Lung (tissue), 11 donors: ENCODE measurements at regions not wholly inside any gene's neighbourhood (a gene's known extent, or its start where the extent isn't known, plus 50 kb on each side); places are given as distances from the start of the nearest gene placed in this dataset.

Source experiments
- ATAC-seq: fragments of 200-7000 bp; cut with Tn5 transposase; one replicate; pipeline ENCODE4 v1.9.1; 2020; ENCODE audit warnings: moderate number of reproducible peaks; ENCODE audit not compliant: insufficient read depth, low FRiP score
- DNase-seq, 3 donors: peaks; one replicate each; pipeline ENCODE4 v3.0.0-alpha.2; 2013 to 2017
- H3K27ac ChIP-seq, 2 donors: one replicate each; pipeline ENCODE4 v1.5.1; 2013; ENCODE audit warnings: mild to moderate bottlenecking in 2 of 2, moderate library complexity in 2 of 2, control low read depth in 1 of 2, inconsistent platforms in 1 of 2, low read depth in 1 of 2, low read length in 1 of 2
- H3K27me3 ChIP-seq, 3 donors: one replicate each; pipeline ENCODE4 v1.5.1; 2013; ENCODE audit warnings: low read length in 2 of 3; ENCODE audit not compliant: control insufficient read depth in 3 of 3, insufficient read depth in 3 of 3
- H3K36me3 ChIP-seq, 4 donors: one replicate each; pipeline ENCODE4 v1.5.1; 2013; ENCODE audit warnings: low read length in 4 of 4, mild to moderate bottlenecking in 1 of 4, moderate library complexity in 1 of 4; ENCODE audit not compliant: control insufficient read depth in 4 of 4, insufficient read depth in 4 of 4
- H3K4me1 ChIP-seq, 5 donors: one replicate each; pipeline ENCODE4 v1.5.1; 2013; ENCODE audit warnings: low read length in 5 of 5, mild to moderate bottlenecking in 2 of 5, moderate library complexity in 1 of 5; ENCODE audit not compliant: control insufficient read depth in 5 of 5, insufficient read depth in 5 of 5
- H3K4me3 ChIP-seq: one replicate; pipeline ENCODE4 v1.5.1; 2013; ENCODE audit warnings: mild to moderate bottlenecking, control low read depth, moderate library complexity
- H3K9ac ChIP-seq, 2 donors: one replicate each; pipeline ENCODE4 v1.5.1; 2013; ENCODE audit warnings: low read length in 2 of 2, control low read depth in 1 of 2; ENCODE audit not compliant: insufficient read depth in 1 of 2
- H3K9me3 ChIP-seq, 4 donors: one replicate each; pipeline ENCODE4 v1.5.1; 2013; ENCODE audit warnings: low read length in 3 of 4, mild to moderate bottlenecking in 1 of 4, moderate library complexity in 1 of 4; ENCODE audit not compliant: control insufficient read depth in 4 of 4, insufficient read depth in 3 of 4
- CTCF ChIP-seq: IDR thresholded peaks from 2 replicates; pipeline ENCODE4 v1.5.1; 2012; ENCODE audit warnings: mild to moderate bottlenecking; ENCODE audit errors: control extremely low read depth, extremely low read depth
- WGBS, 2 donors: extraction: QIAGEN DNeasy Blood & Tissue Kit; methylation state at CpG; one replicate each; pipeline ENCODE4 v1.1.7; 2013; 5-methylcytosine and 5-hydroxymethylcytosine counted together
- donor health status: control.
- donor health status: control.
- donor health status: Bipolar disorder and iron deficiency.
- donor health status: healthy.
- donor health status: DM: yes; HTN: yes; CAD: no.

GRCh38 chr1:164141797-164142196, 417.2 kb upstream of the PBX1 start:
- H3K36me3 ChIP-seq: no peaks in the 10 kb centered on the region
- H3K9ac ChIP-seq: no peak overlapping the region
- no peak overlapping the region for H3K4me3 ChIP-seq
- ATAC-seq: no peak
- WGBS, 2 donors: 69 to 83% methylated on average over 8 of the region's 8 CpGs
- H3K27ac ChIP-seq: no peak overlapping the region
- DNase-seq: no peak
- H3K9me3 ChIP-seq: no peaks in the 10 kb centered on the region
- no peaks in the 10 kb centered on the region for H3K4me1 ChIP-seq
- no peaks in the 10 kb centered on the region for H3K27me3 ChIP-seq
- TF ChIP-seq CTCF: no peak

- no peak overlapping the region for H3K9ac ChIP-seq
- ATAC-seq (no peak), DNase-seq (no peak)
- H3K4me1 ChIP-seq: no peaks in the 10 kb centered on the region
- no peak overlapping the region for H3K27ac ChIP-seq
- TF ChIP-seq CTCF: no peak
- WGBS, 2 donors: 60 to 79% methylated on average over 1 of the region's 1 CpG
- H3K4me3 ChIP-seq: no peak overlapping the region
- no peaks in the 10 kb centered on the region for H3K9me3 ChIP-seq
- no peaks in the 10 kb centered on the region for H3K27me3 ChIP-seq
- H3K36me3 ChIP-seq: no peaks in the 10 kb centered on the region
These were observed 404.4 kb upstream of the PBX1 start for GRCh38 chr1:164154622-164155021.

- ATAC-seq (no peak), DNase-seq (no peak)
- Histone ChIP-seq H3K9ac (no peak overlapping the region), H3K4me1 (no peaks in the 10 kb centered on the region), H3K4me3 (no peak overlapping the region), H3K36me3 (no peaks in the 10 kb centered on the region), H3K9me3 (no peaks in the 10 kb centered on the region), H3K27ac (no peak overlapping the region), H3K27me3 (no peaks in the 10 kb centered on the region)
- WGBS, 2 donors: 60 to 65% methylated on average over 4 of the region's 4 CpGs
- no peak for TF ChIP-seq CTCF
These were observed 403.6 kb upstream of the PBX1 start for GRCh38 chr1:164155347-164155746.

GRCh38 chr1:164163289-164163849, 395.6 kb upstream of the PBX1 start:
- H3K9me3 ChIP-seq: no peaks in the 10 kb centered on the region
- WGBS, 2 donors: 86 to 91% methylated on average over 1 of the region's 1 CpG

More at GRCh38 chr1:164163289-164163849, 395.6 kb upstream of the PBX1 start:
- Histone ChIP-seq H3K27me3 (no peaks in the 10 kb centered on the region), H3K4me1 (no peaks in the 10 kb centered on the region), H3K9ac (no peak overlapping the region), H3K27ac (no peak overlapping the region), H3K4me3 (no peak overlapping the region), H3K36me3 (no peaks in the 10 kb centered on the region)
- no peak for ATAC-seq
- no peak for TF ChIP-seq CTCF
- no peak for DNase-seq
